ENCODE measurements at regions not wholly inside any gene's neighbourhood (a gene's known extent, or its start where the extent isn't known, plus 50 kb on each side); places are given as distances from the start of the nearest gene placed in this dataset.

GRCh38 chr1:60672449-60672848, 409.9 kb upstream of the NFIA start:
- TF ChIP-seq GABPA (IDR thresholded peaks at IDR 0.05; ENCODE audit: low read depth) = no peak
- TF ChIP-seq SPI1 (IDR thresholded peaks at IDR 0.05; ENCODE audit: borderline replicate concordance, low read depth) = no peak
- no peak for TF ChIP-seq REST (IDR thresholded peaks at IDR 0.05; ENCODE audit: insufficient replicate concordance, low read depth)
- no peak for TF ChIP-seq CTCF (IDR thresholded peaks at IDR 0.05; ENCODE audit: insufficient read depth, low read length)
- TF ChIP-seq POLR2AphosphoS5 (IDR thresholded peaks at IDR 0.05; ENCODE audit: low read depth) = no peak
- no peak overlapping the region for H3K27ac ChIP-seq (replicated peaks)

GRCh38 chr1:60670302-60670701, 412.1 kb upstream of the NFIA start:
- DNase-seq (ENCODE audit: low read depth in 1 of 2, low spot score in 1 of 2) = no peak

More at GRCh38 chr1:60672449-60672848, 409.9 kb upstream of the NFIA start:
- DNase-seq (ENCODE audit: low read depth in 1 of 2, low spot score in 1 of 2) = no peak
- H3K4me3 ChIP-seq (replicated peaks; ENCODE audit: insufficient read depth, low read length) = no peak overlapping the region
- H3K27me3 ChIP-seq (ENCODE audit: insufficient read depth, poor library complexity, severe bottlenecking) = no peaks in the 10 kb centered on the region

GRCh38 chr1:60668585-60668984, 413.8 kb upstream of the NFIA start:
- no peak overlapping the region for H3K27ac ChIP-seq (replicated peaks)

More at GRCh38 chr1:60670302-60670701, 412.1 kb upstream of the NFIA start:
- H3K27ac ChIP-seq (replicated peaks) = no peak overlapping the region
- no peak overlapping the region for H3K4me3 ChIP-seq (replicated peaks; ENCODE audit: insufficient read depth, low read length)
- no peaks in the 10 kb centered on the region for H3K27me3 ChIP-seq (ENCODE audit: insufficient read depth, poor library complexity, severe bottlenecking)
- TF ChIP-seq CTCF (IDR thresholded peaks at IDR 0.05; ENCODE audit: insufficient read depth, low read length) (no peak), GABPA (IDR thresholded peaks at IDR 0.05; ENCODE audit: low read depth) (no peak), SPI1 (IDR thresholded peaks at IDR 0.05; ENCODE audit: borderline replicate concordance, low read depth) (no peak), POLR2AphosphoS5 (IDR thresholded peaks at IDR 0.05; ENCODE audit: low read depth) (no peak), REST (IDR thresholded peaks at IDR 0.05; ENCODE audit: insufficient replicate concordance, low read depth) (no peak)

More at GRCh38 chr1:60668585-60668984, 413.8 kb upstream of the NFIA start:
- H3K4me3 ChIP-seq (replicated peaks; ENCODE audit: insufficient read depth, low read length) = no peak overlapping the region
- no peaks in the 10 kb centered on the region for H3K27me3 ChIP-seq (ENCODE audit: insufficient read depth, poor library complexity, severe bottlenecking)
- no peak for DNase-seq (ENCODE audit: low read depth in 1 of 2, low spot score in 1 of 2)
- TF ChIP-seq REST (IDR thresholded peaks at IDR 0.05; ENCODE audit: insufficient replicate concordance, low read depth) = no peak
- TF ChIP-seq POLR2AphosphoS5 (IDR thresholded peaks at IDR 0.05; ENCODE audit: low read depth) = no peak
- no peak for TF ChIP-seq CTCF (IDR thresholded peaks at IDR 0.05; ENCODE audit: insufficient read depth, low read length)
- no peak for TF ChIP-seq SPI1 (IDR thresholded peaks at IDR 0.05; ENCODE audit: borderline replicate concordance, low read depth)

All from HL-60 (cell line).